ENCODE measurements at regions not wholly inside any gene's neighbourhood (a gene's known extent, or its start where the extent isn't known, plus 50 kb on each side); places are given as distances from the start of the nearest gene placed in this dataset.

- H2AFZ ChIP-seq (ENCODE audit: low read depth, low read length, poor library complexity, severe bottlenecking), result no peak overlapping the region
- ChIA-PET CTCF (no interaction called here), RAD21 (ENCODE audit: low non-redundant PET in 1 of 2, low total read pairs in 2 of 2, uncharacterized antibody in 2 of 2, unreplicated experiment in 2 of 2) (interaction anchor here in 1 of 2 experiments (0.6 kb wide), 1 partner anchor 225 kb away, joined by 3 read pairs; no protein-coding TSS in a partner anchor), POLR2A (no interaction called here)
- no peak overlapping the region for H3K4me2 ChIP-seq (ENCODE audit: low read length)
- H3K27me3 ChIP-seq (ENCODE audit: insufficient read depth, low read length), result no peaks in the 10 kb centered on the region
- no TSS peak for BruUV-seq (replicated peaks)
- no peak overlapping the region for H3K27ac ChIP-seq (ENCODE audit: low read depth, low read length)
- no peaks in the 10 kb centered on the region for H3K36me3 ChIP-seq (ENCODE audit: control insufficient read depth in 1 of 2, insufficient read depth in 2 of 2, low read length in 2 of 2)
- H3K4me1 ChIP-seq (ENCODE audit: control insufficient read depth in 1 of 2, insufficient read depth in 2 of 2, low read length in 2 of 2), result no peaks in the 10 kb centered on the region
- H3K4me3 ChIP-seq (replicated peaks in 1 of 2; ENCODE audit: low read depth in 1 of 2, low read length in 2 of 2), result no peak overlapping the region
- DNase-seq (ENCODE audit: low read depth, low spot score) (no peak), ATAC-seq (no peak)
- TF ChIP-seq CEBPB (IDR thresholded peaks at IDR 0.05; ENCODE audit: low read depth) (no peak), ZFX (IDR thresholded peaks at IDR 0.05) (no peak), POLR2A (IDR thresholded peaks at IDR 0.05; ENCODE audit: borderline replicate concordance, extremely low read depth, insufficient read depth, insufficient read length) (no peak), SIN3A (IDR thresholded peaks at IDR 0.05; ENCODE audit: low read depth) (no peak), POLR2AphosphoS5 (IDR thresholded peaks at IDR 0.05; ENCODE audit: low read depth, low read length) (no peak), ATF3 (IDR thresholded peaks at IDR 0.05) (no peak), EGR1 (IDR thresholded peaks at IDR 0.05; ENCODE audit: low read depth) (no peak), SRF (IDR thresholded peaks at IDR 0.05; ENCODE audit: low read depth) (no peak), CBX3 (IDR thresholded peaks at IDR 0.05; ENCODE audit: low read depth) (no peak)
- H3K9me2 ChIP-seq (ENCODE audit: insufficient read depth), result no peaks in the 10 kb centered on the region
- intact Hi-C loops (cut with micrococcal nuclease), result no loop called here
- no peaks in the 10 kb centered on the region for H3K9me3 ChIP-seq (ENCODE audit: control insufficient read depth in 1 of 2, insufficient read depth in 1 of 2, low read depth in 1 of 2, low read length in 2 of 2)
- no peaks in the 10 kb centered on the region for H4K20me1 ChIP-seq (ENCODE audit: insufficient read depth)
- H3K79me2 ChIP-seq (ENCODE audit: insufficient read depth, low read length), result no peaks in the 10 kb centered on the region
- H3K9ac ChIP-seq (ENCODE audit: low read length), result no peak overlapping the region
Observed at GRCh38 chr3:152644478-152644877, 190.5 kb upstream of the P2RY1 start.

- DNase-seq (ENCODE audit: low read depth, low spot score) (no peak), ATAC-seq (no peak)
- Histone ChIP-seq H3K9me3 (ENCODE audit: control insufficient read depth in 1 of 2, insufficient read depth in 1 of 2, low read depth in 1 of 2, low read length in 2 of 2) (no peaks in the 10 kb centered on the region), H3K9ac (ENCODE audit: low read length) (no peak overlapping the region), H3K36me3 (ENCODE audit: control insufficient read depth in 1 of 2, insufficient read depth in 2 of 2, low read length in 2 of 2) (no peaks in the 10 kb centered on the region), H3K79me2 (ENCODE audit: insufficient read depth, low read length) (no peaks in the 10 kb centered on the region), H2AFZ (ENCODE audit: low read depth, low read length, poor library complexity, severe bottlenecking) (no peak overlapping the region), H3K4me1 (ENCODE audit: control insufficient read depth in 1 of 2, insufficient read depth in 2 of 2, low read length in 2 of 2) (no peaks in the 10 kb centered on the region), H4K20me1 (ENCODE audit: insufficient read depth) (no peaks in the 10 kb centered on the region), H3K4me2 (ENCODE audit: low read length) (no peak overlapping the region), H3K27ac (ENCODE audit: low read depth, low read length) (no peak overlapping the region), H3K9me2 (ENCODE audit: insufficient read depth) (no peaks in the 10 kb centered on the region), H3K4me3 (replicated peaks in 1 of 2; ENCODE audit: low read depth in 1 of 2, low read length in 2 of 2) (no peak overlapping the region), H3K27me3 (ENCODE audit: insufficient read depth, low read length) (no peaks in the 10 kb centered on the region)
- intact Hi-C loops (cut with micrococcal nuclease), result no loop called here
- BruUV-seq (replicated peaks), result no TSS peak
- POLR2A ChIA-PET, result no interaction called here
- RAD21 ChIA-PET (ENCODE audit: low non-redundant PET in 1 of 2, low total read pairs in 2 of 2, uncharacterized antibody in 2 of 2, unreplicated experiment in 2 of 2), result no interaction called here
- CTCF ChIA-PET, result no interaction called here
- TF ChIP-seq RAD21 (IDR thresholded peaks at IDR 0.05; ENCODE audit: low read depth) (no peak), SIN3A (IDR thresholded peaks at IDR 0.05; ENCODE audit: low read depth) (no peak), FOSL1 (IDR thresholded peaks at IDR 0.05; ENCODE audit: low read depth) (no peak), EZH2phosphoT487 (IDR thresholded peaks at IDR 0.05; ENCODE audit: borderline replicate concordance) (no peak), CEBPB (IDR thresholded peaks at IDR 0.05; ENCODE audit: low read depth) (no peak), ZBTB33 (IDR thresholded peaks at IDR 0.05; ENCODE audit: extremely low read depth, insufficient replicate concordance, low read length) (no peak), REST (IDR thresholded peaks at IDR 0.05; ENCODE audit: low read depth) (no peak), POLR2A (IDR thresholded peaks at IDR 0.05; ENCODE audit: borderline replicate concordance, extremely low read depth, insufficient read depth, insufficient read length) (no peak), ELF1 (IDR thresholded peaks at IDR 0.05; ENCODE audit: borderline replicate concordance, low read depth) (no peak), ATF3 (IDR thresholded peaks at IDR 0.05) (no peak), SRF (IDR thresholded peaks at IDR 0.05; ENCODE audit: low read depth) (no peak), EGR1 (IDR thresholded peaks at IDR 0.05; ENCODE audit: low read depth) (no peak), SP1 (IDR thresholded peaks at IDR 0.05; ENCODE audit: low read depth) (no peak), CBX3 (IDR thresholded peaks at IDR 0.05; ENCODE audit: low read depth) (no peak), POLR2AphosphoS5 (IDR thresholded peaks at IDR 0.05; ENCODE audit: low read depth, low read length) (no peak)
Observed at GRCh38 chr3:152646004-152646403, 188.9 kb upstream of the P2RY1 start.
